T-helper 22 cell (primary cell): ENCODE measurements at regions not wholly inside any gene's neighbourhood (a gene's known extent, or its start where the extent isn't known, plus 50 kb on each side); places are given as distances from the start of the nearest gene placed in this dataset.

ENCODE experiments used
- DNase-seq: peaks from one replicate; pipeline ENCODE4 v3.0.0-alpha.2; 2020; ENCODE audit warnings: low read depth

GRCh38 chr20:4600308-4601014 is 85.8 kb upstream of the PRNP start:
- no peak for DNase-seq

- no peak for DNase-seq
Measured at GRCh38 chr20:4597215-4597614, 89.0 kb upstream of the PRNP start.

- DNase-seq, result no peak
Measured at GRCh38 chr20:4593149-4593525, 93.1 kb upstream of the PRNP start.

GRCh38 chr20:4592316-4593148 is 93.7 kb upstream of the PRNP start:
- DNase-seq, result peak; percentile 3

GRCh38 chr20:4591975-4592315 is 94.3 kb upstream of the PRNP start:
- no peak for DNase-seq

- no peak for DNase-seq
Measured at GRCh38 chr20:4585758-4586157, 100.5 kb upstream of the PRNP start.

- no peak for DNase-seq
Measured at GRCh38 chr20:4585104-4585753, 101.0 kb upstream of the PRNP start.

- no peak for DNase-seq
Measured at GRCh38 chr20:4584510-4584909, 101.7 kb upstream of the PRNP start.

GRCh38 chr20:4581838-4582237 is 104.4 kb upstream of the PRNP start:
- DNase-seq, result no peak

GRCh38 chr20:4578375-4578774 is 107.9 kb upstream of the PRNP start:
- DNase-seq, result no peak

- no peak for DNase-seq
Measured at GRCh38 chr20:4574356-4574690, 111.9 kb upstream of the PRNP start.

- DNase-seq, result no peak
Measured at GRCh38 chr20:4573564-4574355, 112.5 kb upstream of the PRNP start.

GRCh38 chr20:4571759-4572531 is 114.3 kb upstream of the PRNP start:
- no peak for DNase-seq

GRCh38 chr20:4569865-4570264 is 116.4 kb upstream of the PRNP start:
- no peak for DNase-seq

GRCh38 chr20:4569092-4569491 is 117.2 kb upstream of the PRNP start:
- no peak for DNase-seq

GRCh38 chr20:4568361-4568959 is 117.8 kb upstream of the PRNP start:
- no peak for DNase-seq

GRCh38 chr20:4567170-4567569 is 119.1 kb upstream of the PRNP start:
- no peak for DNase-seq

- no peak for DNase-seq
Measured at GRCh38 chr20:4563534-4563933, 122.7 kb upstream of the PRNP start.

- no peak for DNase-seq
Measured at GRCh38 chr20:4563031-4563430, 123.2 kb upstream of the PRNP start.

- no peak for DNase-seq
Measured at GRCh38 chr20:4560667-4561066, 125.6 kb upstream of the PRNP start.

- DNase-seq, result no peak
Measured at GRCh38 chr20:4559906-4560305, 126.3 kb upstream of the PRNP start.
